OCI-LY1 (cell line): ENCODE measurements at regions not wholly inside any gene's neighbourhood (a gene's known extent, or its start where the extent isn't known, plus 50 kb on each side); places are given as distances from the start of the nearest gene placed in this dataset.
A peak's percentile ranks its signal among the peaks of the same experiment; 100 is the strongest.

Experiments used
- EZH2 ChIP-seq: fragments of 200-600 bp; sonication (generic), shearing (Covaris generic); IDR thresholded peaks from 2 replicates; pipeline ENCODE4 v1.8.0; 2017; ENCODE audit warnings: borderline replicate concordance, mixed run types, mild to moderate bottlenecking, antibody characterized with exemption, low read length, moderate library complexity, mixed read lengths
- TF ChIP-seq, protein P1 (sequence below): fragments of 200-600 bp; sonication (generic), shearing (Covaris generic); IDR thresholded peaks from 2 replicates; pipeline ENCODE4 v1.5.1; 2017; ENCODE audit warnings: mild to moderate bottlenecking, antibody characterized with exemption, low read length, moderate library complexity, mixed read lengths

GRCh38 chrX:95318882-95319281 is 1365.8 kb upstream of the DIAPH2 start:
- TF ChIP-seq, protein P1, sequence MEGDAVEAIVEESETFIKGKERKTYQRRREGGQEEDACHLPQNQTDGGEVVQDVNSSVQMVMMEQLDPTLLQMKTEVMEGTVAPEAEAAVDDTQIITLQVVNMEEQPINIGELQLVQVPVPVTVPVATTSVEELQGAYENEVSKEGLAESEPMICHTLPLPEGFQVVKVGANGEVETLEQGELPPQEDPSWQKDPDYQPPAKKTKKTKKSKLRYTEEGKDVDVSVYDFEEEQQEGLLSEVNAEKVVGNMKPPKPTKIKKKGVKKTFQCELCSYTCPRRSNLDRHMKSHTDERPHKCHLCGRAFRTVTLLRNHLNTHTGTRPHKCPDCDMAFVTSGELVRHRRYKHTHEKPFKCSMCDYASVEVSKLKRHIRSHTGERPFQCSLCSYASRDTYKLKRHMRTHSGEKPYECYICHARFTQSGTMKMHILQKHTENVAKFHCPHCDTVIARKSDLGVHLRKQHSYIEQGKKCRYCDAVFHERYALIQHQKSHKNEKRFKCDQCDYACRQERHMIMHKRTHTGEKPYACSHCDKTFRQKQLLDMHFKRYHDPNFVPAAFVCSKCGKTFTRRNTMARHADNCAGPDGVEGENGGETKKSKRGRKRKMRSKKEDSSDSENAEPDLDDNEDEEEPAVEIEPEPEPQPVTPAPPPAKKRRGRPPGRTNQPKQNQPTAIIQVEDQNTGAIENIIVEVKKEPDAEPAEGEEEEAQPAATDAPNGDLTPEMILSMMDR: peak; percentile 36
- no peak for TF ChIP-seq EZH2
